Type B pancreatic cell (in vitro differentiated cells): ENCODE measurements at regions not wholly inside any gene's neighbourhood (a gene's known extent, or its start where the extent isn't known, plus 50 kb on each side); places are given as distances from the start of the nearest gene placed in this dataset.

ENCODE experiments used
- DNase-seq: peaks from one replicate; pipeline ENCODE4 v3.0.0; 2021; ENCODE audit warnings: mixed read lengths; ENCODE audit not compliant: unreplicated experiment; ENCODE audit errors: extremely low spot score
- H3K27ac Mint-ChIP-seq: 2 replicates; pipeline ENCODE4 v1.8.0; 2021; ENCODE audit warnings: mild to moderate bottlenecking, mixed read lengths
- H3K27me3 Mint-ChIP-seq: 2 replicates; pipeline ENCODE4 v1.8.0; 2021; ENCODE audit warnings: mixed read lengths
- H3K36me3 Mint-ChIP-seq: 2 replicates; pipeline ENCODE4 v1.8.0; 2021; ENCODE audit warnings: mixed read lengths
- H3K4me1 Mint-ChIP-seq: one replicate; pipeline ENCODE4 v1.8.0; 2021; ENCODE audit warnings: mixed read lengths; ENCODE audit not compliant: unreplicated experiment
- H3K4me3 Mint-ChIP-seq: 2 replicates; pipeline ENCODE4 v1.8.0; 2021; ENCODE audit warnings: mild to moderate bottlenecking, mixed read lengths
- H3K9me3 Mint-ChIP-seq: 2 replicates; pipeline ENCODE4 v1.8.0; 2021; ENCODE audit warnings: mixed read lengths
- TF ChIP-seq, protein P1 (sequence below): fragments of 200-600 bp; sonication (generic); conservative IDR thresholded peaks from 2 replicates; pipeline ENCODE4 v1.5.0; 2021; ENCODE audit warnings: antibody characterized with exemption, mild to moderate bottlenecking

DNA sequence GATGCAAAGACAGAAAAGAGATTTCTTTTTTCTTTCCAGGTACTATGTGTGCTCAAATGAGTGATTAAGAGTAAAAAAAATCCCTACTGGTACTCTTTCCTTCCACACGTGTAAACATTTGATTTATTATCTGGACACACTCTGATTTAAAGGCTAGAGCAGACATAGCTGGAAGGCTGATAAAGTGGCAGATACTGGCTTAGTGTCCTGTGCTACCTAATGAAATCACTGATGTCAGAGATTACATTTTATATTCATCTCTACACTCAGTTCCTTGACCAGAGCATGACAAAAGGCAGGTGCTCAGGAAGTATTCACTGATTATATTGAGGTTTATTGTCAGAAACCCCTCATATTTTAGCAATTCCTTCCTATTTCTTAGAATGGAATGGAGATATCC, 136.6 kb upstream of the SLC38A2 start:
- no peak for DNase-seq
- Mint-ChIP-seq H3K4me3 (no peak overlapping the region), H3K36me3 (no peaks in the 10 kb centered on the region), H3K27me3 (no peaks in the 10 kb centered on the region), H3K9me3 (peaks cover 4% of the 10 kb centered on the region), H3K4me1 (no peaks in the 10 kb centered on the region), H3K27ac (no peak overlapping the region)
- TF ChIP-seq, protein P1, sequence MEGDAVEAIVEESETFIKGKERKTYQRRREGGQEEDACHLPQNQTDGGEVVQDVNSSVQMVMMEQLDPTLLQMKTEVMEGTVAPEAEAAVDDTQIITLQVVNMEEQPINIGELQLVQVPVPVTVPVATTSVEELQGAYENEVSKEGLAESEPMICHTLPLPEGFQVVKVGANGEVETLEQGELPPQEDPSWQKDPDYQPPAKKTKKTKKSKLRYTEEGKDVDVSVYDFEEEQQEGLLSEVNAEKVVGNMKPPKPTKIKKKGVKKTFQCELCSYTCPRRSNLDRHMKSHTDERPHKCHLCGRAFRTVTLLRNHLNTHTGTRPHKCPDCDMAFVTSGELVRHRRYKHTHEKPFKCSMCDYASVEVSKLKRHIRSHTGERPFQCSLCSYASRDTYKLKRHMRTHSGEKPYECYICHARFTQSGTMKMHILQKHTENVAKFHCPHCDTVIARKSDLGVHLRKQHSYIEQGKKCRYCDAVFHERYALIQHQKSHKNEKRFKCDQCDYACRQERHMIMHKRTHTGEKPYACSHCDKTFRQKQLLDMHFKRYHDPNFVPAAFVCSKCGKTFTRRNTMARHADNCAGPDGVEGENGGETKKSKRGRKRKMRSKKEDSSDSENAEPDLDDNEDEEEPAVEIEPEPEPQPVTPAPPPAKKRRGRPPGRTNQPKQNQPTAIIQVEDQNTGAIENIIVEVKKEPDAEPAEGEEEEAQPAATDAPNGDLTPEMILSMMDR: no peak

DNA sequence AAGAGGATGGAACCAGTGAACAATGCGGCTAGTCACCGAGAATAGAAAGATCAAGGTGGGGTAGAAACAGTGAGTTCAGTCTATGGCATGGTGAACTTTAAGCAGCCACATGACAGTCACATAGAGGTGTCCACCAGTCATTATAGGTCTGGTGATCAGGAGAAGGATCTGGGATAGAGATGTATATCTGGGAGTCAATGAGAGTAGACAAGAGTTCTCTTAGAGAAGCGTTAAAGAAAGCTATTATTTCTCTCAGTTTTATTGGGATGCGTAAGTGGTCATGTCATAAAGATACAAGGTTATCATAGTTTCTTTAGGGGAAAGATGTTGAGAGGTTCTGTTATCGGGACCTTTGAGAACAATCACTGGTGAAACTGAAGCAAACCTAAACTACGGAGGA, 136.1 kb upstream of the SLC38A2 start:
- Mint-ChIP-seq H3K27ac (no peak overlapping the region), H3K36me3 (no peaks in the 10 kb centered on the region), H3K4me1 (no peaks in the 10 kb centered on the region), H3K9me3 (peaks cover 4% of the 10 kb centered on the region), H3K27me3 (no peaks in the 10 kb centered on the region), H3K4me3 (no peak overlapping the region)
- TF ChIP-seq, protein P1: no peak
- DNase-seq: no peak

GRCh38 chr12:46507766-46508165, 135.2 kb upstream of the SLC38A2 start:
- Mint-ChIP-seq H3K4me3 (no peak overlapping the region), H3K27me3 (no peaks in the 10 kb centered on the region), H3K4me1 (no peaks in the 10 kb centered on the region), H3K36me3 (no peaks in the 10 kb centered on the region), H3K27ac (no peak overlapping the region), H3K9me3 (peaks cover 4% of the 10 kb centered on the region)
- no peak for DNase-seq
- TF ChIP-seq, protein P1: no peak

DNA sequence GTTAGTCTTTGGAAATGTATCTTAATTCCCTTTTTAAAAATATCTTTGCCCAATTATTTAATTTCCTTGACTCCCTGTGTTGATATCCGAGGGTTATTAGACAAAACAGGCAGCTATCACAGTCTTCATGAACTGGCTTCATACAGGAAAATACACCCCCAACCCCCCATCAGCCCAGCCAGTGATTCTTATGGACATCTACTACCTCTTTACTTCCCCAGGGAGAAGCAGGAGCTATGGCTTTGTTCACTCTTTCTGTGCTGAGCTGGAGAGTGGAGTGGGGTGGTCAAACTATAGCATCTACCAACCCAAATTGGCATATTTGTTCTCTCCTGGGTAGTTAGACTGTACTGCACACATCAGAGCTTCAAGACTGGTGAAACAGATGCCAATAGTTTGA, 134.4 kb upstream of the SLC38A2 start:
- Mint-ChIP-seq H3K9me3 (peaks cover 6% of the 10 kb centered on the region), H3K4me3 (no peak overlapping the region), H3K27ac (no peak overlapping the region), H3K27me3 (no peaks in the 10 kb centered on the region), H3K36me3 (no peaks in the 10 kb centered on the region), H3K4me1 (no peaks in the 10 kb centered on the region)
- no peak for DNase-seq
- TF ChIP-seq, protein P1: no peak

GRCh38 chr12:46506198-46506597, 133.6 kb upstream of the SLC38A2 start:
- Mint-ChIP-seq H3K4me1 (no peaks in the 10 kb centered on the region), H3K9me3 (peaks cover 8% of the 10 kb centered on the region), H3K36me3 (no peaks in the 10 kb centered on the region), H3K27me3 (no peaks in the 10 kb centered on the region), H3K27ac (no peak overlapping the region), H3K4me3 (no peak overlapping the region)
- TF ChIP-seq, protein P1: no peak
- DNase-seq: no peak

GRCh38 chr12:46504494-46504893, 131.9 kb upstream of the SLC38A2 start:
- no peak for DNase-seq
- Mint-ChIP-seq H3K9me3 (peaks cover 4% of the 10 kb centered on the region), H3K4me3 (no peak overlapping the region), H3K27me3 (no peaks in the 10 kb centered on the region), H3K4me1 (no peaks in the 10 kb centered on the region), H3K36me3 (no peaks in the 10 kb centered on the region), H3K27ac (no peak overlapping the region)
- TF ChIP-seq, protein P1: no peak
